Amygdala (tissue), 56 donors: ENCODE measurements at regions not wholly inside any gene's neighbourhood (a gene's known extent, or its start where the extent isn't known, plus 50 kb on each side); places are given as distances from the start of the nearest gene placed in this dataset.

Source experiments
- DNase-seq, 56 donors: peaks; one replicate each; lab custom pipeline; 2025; lab: John Stamatoyannopoulos, UW

DNA sequence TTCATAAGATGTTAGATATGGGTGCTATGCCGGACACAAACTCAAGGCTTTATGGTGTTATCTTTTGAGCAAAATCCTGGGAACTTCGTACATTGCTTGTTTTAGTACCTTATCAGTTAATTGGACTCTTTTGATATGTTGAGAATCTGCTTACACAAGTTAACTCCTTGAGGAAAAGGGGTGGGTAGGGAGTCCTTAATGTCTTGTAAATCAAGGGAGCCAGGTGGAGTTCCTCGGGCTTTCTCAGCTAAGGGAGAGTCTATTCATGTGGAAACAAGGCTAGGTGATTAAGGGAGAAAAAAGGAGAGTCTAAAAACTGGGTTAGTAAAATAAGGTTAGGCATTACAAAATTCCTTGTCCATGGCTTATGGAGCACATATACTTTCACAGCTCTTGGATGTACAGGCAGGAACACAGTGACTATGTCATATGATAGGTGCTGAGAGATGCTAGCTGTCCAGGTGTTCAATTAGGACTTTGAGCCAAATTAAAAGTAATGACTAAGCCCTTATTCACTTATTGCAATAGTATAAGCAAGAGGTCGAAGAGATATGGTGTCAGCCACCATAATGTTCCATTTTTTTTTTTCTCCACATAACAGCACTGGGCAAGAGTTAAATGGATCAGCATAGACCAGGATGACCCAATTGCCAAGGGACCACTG is 59.5 kb upstream of the DYNAP start:
- DNase-seq = no peak

DNA sequence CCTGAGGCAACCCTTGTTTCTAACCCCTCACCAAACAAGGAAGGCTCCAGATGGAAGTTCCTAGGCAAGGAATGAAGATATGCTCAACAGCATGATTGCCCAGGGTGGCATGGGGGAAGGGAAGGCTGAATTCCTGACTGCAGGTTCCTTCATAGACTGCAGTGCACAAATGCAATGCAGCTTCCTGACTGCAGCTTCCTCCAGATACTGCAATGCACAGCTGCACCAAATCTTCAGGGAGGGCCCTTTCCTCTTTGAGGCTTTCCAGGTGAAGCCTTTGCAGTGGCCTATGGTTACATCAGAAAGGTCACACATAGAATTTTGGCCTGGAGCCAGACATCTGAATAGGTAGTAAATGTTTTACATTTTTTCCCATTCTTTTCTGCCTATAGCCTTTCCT is 58.8 kb upstream of the DYNAP start:
- no peak for DNase-seq

DNA sequence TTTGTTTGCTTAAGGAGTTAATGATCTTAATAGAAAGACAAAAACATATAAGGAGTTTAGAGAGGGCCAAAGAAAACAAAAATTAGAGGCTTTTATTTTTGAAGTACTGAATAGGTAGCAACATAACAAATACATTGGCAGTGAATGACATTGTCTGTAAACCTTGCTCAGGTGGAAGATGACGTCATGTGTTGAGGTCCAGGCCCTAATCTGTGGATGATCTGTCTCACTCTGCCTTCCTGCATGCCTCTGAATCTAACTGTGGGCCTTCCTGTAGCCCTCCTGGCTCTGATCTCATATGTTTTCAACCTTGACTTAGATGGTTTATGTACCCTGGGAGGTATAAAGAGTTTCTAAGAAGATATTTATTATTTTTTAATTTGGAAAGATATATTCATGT is 58.1 kb upstream of the DYNAP start:
- no peak for DNase-seq
